ENCODE measurements at regions not wholly inside any gene's neighbourhood (a gene's known extent, or its start where the extent isn't known, plus 50 kb on each side); places are given as distances from the start of the nearest gene placed in this dataset.

- TF ChIP-seq CTCF (IDR thresholded peaks at IDR 0.05) (no peak), EP300 (IDR thresholded peaks at IDR 0.05) (no peak)
Observed at GRCh38 chr4:124044330-124044729, 647.7 kb downstream of the SPRY1 start.

Measured in sigmoid colon (tissue), 4 donors.